BLaER1 treated with 17β-estradiol and CSF1 and Interleukin-3, amounts not matched to agents 10 nM and 100 nM (cell line): ENCODE measurements at regions not wholly inside any gene's neighbourhood (a gene's known extent, or its start where the extent isn't known, plus 50 kb on each side); places are given as distances from the start of the nearest gene placed in this dataset.
A peak's percentile ranks its signal among the peaks of the same experiment; 100 is the strongest.
"Not testable (repeated sequence)": the region's sequence is repeated elsewhere in the genome, so short reads cannot be mapped to it uniquely, and the experiment has no call there.

Experiments
- H3K27ac ChIP-seq, 11 experiments: shearing (Covaris generic); formaldehyde crosslinking; 2 replicates each; pipeline ENCODE4 v1.8.1; 2022
- H3K27me3 ChIP-seq, 11 experiments: shearing (Covaris generic); formaldehyde crosslinking; 2 replicates each; pipeline ENCODE4 v1.8.1; 2022
- H3K36me3 ChIP-seq, 11 experiments: shearing (Covaris generic); formaldehyde crosslinking; 2 replicates each; pipeline ENCODE4 v1.8.1; 2022
- H3K4me1 ChIP-seq, 10 experiments: shearing (Covaris generic); formaldehyde crosslinking; 2 replicates each; pipeline ENCODE4 v1.8.1; 2022
- H3K4me2 ChIP-seq, 11 experiments: shearing (Covaris generic); formaldehyde crosslinking; 2 replicates each; pipeline ENCODE4 v1.8.1; 2022
- H3K4me3 ChIP-seq, 10 experiments: shearing (Covaris generic); formaldehyde crosslinking; 2 replicates each; pipeline ENCODE4 v1.8.1; 2022
- H3K9ac ChIP-seq, 11 experiments: shearing (Covaris generic); formaldehyde crosslinking; 2 replicates each; pipeline ENCODE4 v1.8.1; 2022
- H3K9me3 ChIP-seq, 11 experiments: shearing (Covaris generic); formaldehyde crosslinking; replicated peaks in 1 of 11; 2 replicates each; pipeline ENCODE4 v1.8.1; 2022
- H4K20me1 ChIP-seq, 11 experiments: shearing (Covaris generic); formaldehyde crosslinking; 2 replicates each; pipeline ENCODE4 v1.8.1; 2022
- Cebpa-rat ChIP-seq, 11 experiments: shearing (Covaris generic); IDR thresholded peaks; 2 replicates each; pipeline ENCODE4 v1.8.1; 2022

DNA sequence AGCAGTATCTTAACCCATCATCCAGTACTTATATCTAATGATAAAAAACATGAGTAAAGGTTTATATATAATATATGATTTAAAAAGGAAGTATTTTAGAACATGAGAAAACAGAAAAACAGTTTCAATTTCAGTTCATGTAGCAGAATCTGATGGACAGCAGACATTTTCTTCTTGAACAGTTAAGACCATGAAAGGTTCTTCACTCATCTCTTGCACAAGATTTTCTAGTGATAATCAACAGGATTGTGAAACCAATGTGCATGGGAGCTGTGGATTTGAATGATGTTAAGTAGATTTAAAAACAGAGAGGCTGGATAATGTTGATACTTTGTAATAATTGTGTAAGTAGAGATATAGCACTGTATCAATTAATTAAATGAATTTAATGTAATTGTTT is 1297.6 kb downstream of the BRINP3 start:
- Histone ChIP-seq H3K4me3 (no peak overlapping the region), H3K27ac (no peak overlapping the region), H3K9ac (no peak overlapping the region), H4K20me1 (no peaks in the 10 kb centered on the region), H3K9me3 (no peaks in the 10 kb centered on the region), H3K4me1 (no peaks in the 10 kb centered on the region), H3K36me3 (no peaks in the 10 kb centered on the region), H3K27me3 (no peaks in the 10 kb centered on the region), H3K4me2 (no peak overlapping the region)
- TF ChIP-seq Cebpa-rat (IDR thresholded peaks at IDR 0.05) = no peak

- no peaks in the 10 kb centered on the region for H4K20me1 ChIP-seq
- TF ChIP-seq Cebpa-rat (IDR thresholded peaks at IDR 0.05) = no peak
- H3K9ac ChIP-seq = no peak overlapping the region
- H3K4me3 ChIP-seq = no peak overlapping the region
- no peaks in the 10 kb centered on the region for H3K9me3 ChIP-seq
- H3K27ac ChIP-seq = no peak overlapping the region
- no peaks in the 10 kb centered on the region for H3K27me3 ChIP-seq
- H3K4me2 ChIP-seq = no peak overlapping the region
- no peaks in the 10 kb centered on the region for H3K36me3 ChIP-seq
- no peaks in the 10 kb centered on the region for H3K4me1 ChIP-seq
Observed at GRCh38 chr1:189185097-189185496, 1292.6 kb downstream of the BRINP3 start.

- Histone ChIP-seq H3K4me1 (no peaks in the 10 kb centered on the region), H3K4me2 (no peak overlapping the region), H4K20me1 (no peaks in the 10 kb centered on the region), H3K9me3 (no peaks in the 10 kb centered on the region), H3K27me3 (no peaks in the 10 kb centered on the region), H3K27ac (no peak overlapping the region), H3K36me3 (no peaks in the 10 kb centered on the region), H3K9ac (no peak overlapping the region), H3K4me3 (no peak overlapping the region)
- TF ChIP-seq Cebpa-rat (IDR thresholded peaks at IDR 0.05) = no peak
Observed at GRCh38 chr1:189192741-189193520, 1284.7 kb downstream of the BRINP3 start.

GRCh38 chr1:189205863-189206262 is 1271.8 kb downstream of the BRINP3 start:
- no peak overlapping the region for H3K4me3 ChIP-seq
- no peak overlapping the region for H3K4me2 ChIP-seq
- TF ChIP-seq Cebpa-rat (IDR thresholded peaks at IDR 0.05) = no peak
- H3K9ac ChIP-seq = no peak overlapping the region
- no peaks in the 10 kb centered on the region for H3K9me3 ChIP-seq
- no peak overlapping the region for H3K27ac ChIP-seq
- no peaks in the 10 kb centered on the region for H3K27me3 ChIP-seq
- H3K4me1 ChIP-seq = no peaks in the 10 kb centered on the region
- H3K36me3 ChIP-seq = no peaks in the 10 kb centered on the region
- H4K20me1 ChIP-seq = no peaks in the 10 kb centered on the region

GRCh38 chr1:189206617-189207016 is 1271.0 kb downstream of the BRINP3 start:
- no peak for TF ChIP-seq Cebpa-rat (IDR thresholded peaks at IDR 0.05)
- no peaks in the 10 kb centered on the region for H3K9me3 ChIP-seq
- no peak overlapping the region for H3K27ac ChIP-seq
- no peak overlapping the region for H3K9ac ChIP-seq
- no peaks in the 10 kb centered on the region for H3K27me3 ChIP-seq
- no peaks in the 10 kb centered on the region for H3K36me3 ChIP-seq
- 0 out of 20 replicates have a peak, but pooled peaks cover 0 to under 1% (median 0%) of the 10 kb centered on the region in 10 experiments for H3K4me1 ChIP-seq
- H4K20me1 ChIP-seq = no peaks in the 10 kb centered on the region
- no peak overlapping the region for H3K4me2 ChIP-seq
- H3K4me3 ChIP-seq = no peak overlapping the region

GRCh38 chr1:189211742-189212141 is 1265.9 kb downstream of the BRINP3 start:
- no peaks in the 10 kb centered on the region for H3K36me3 ChIP-seq
- no peaks in the 10 kb centered on the region for H3K27me3 ChIP-seq
- no peak for TF ChIP-seq Cebpa-rat (IDR thresholded peaks at IDR 0.05)
- H3K9me3 ChIP-seq = no peaks in the 10 kb centered on the region
- peaks cover 0 to 21% (median 0%) of the 10 kb centered on the region in 10 experiments; a peak in 5 of 20 replicates for H3K4me1 ChIP-seq
- H3K4me2 ChIP-seq = no peak overlapping the region
- H3K9ac ChIP-seq = no peak overlapping the region
- no peak overlapping the region for H3K27ac ChIP-seq
- no peaks in the 10 kb centered on the region for H4K20me1 ChIP-seq
- no peak overlapping the region for H3K4me3 ChIP-seq

DNA sequence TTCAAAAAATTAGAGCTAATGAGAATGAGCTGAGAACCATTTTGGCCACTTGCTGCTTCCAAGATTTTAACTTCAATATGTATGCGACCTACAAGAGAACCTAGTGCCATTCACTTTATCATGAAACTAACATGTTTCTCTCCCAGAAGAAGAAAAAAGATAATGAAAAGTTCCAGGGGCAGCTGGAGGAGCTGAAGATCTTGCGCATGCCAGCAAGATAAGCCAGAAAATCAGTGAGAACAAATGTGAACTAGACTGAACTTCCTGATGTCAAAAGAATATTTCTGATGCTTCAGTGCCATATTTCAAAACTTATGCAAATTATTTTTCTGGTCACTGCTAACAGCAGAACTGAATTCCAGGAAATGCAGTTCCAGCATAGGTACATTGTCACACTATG is 1265.1 kb downstream of the BRINP3 start:
- Histone ChIP-seq H3K4me3 (no peak overlapping the region), H4K20me1 (no peaks in the 10 kb centered on the region)

GRCh38 chr1:189216886-189217285 is 1260.8 kb downstream of the BRINP3 start:
- H4K20me1 ChIP-seq = no peaks in the 10 kb centered on the region
- H3K4me3 ChIP-seq = no peak overlapping the region
- H3K27me3 ChIP-seq = no peaks in the 10 kb centered on the region
- no peak overlapping the region for H3K4me2 ChIP-seq
- no peak overlapping the region for H3K9ac ChIP-seq
- no peaks in the 10 kb centered on the region for H3K36me3 ChIP-seq
- no peaks in the 10 kb centered on the region for H3K9me3 ChIP-seq
- no peak for TF ChIP-seq Cebpa-rat (IDR thresholded peaks at IDR 0.05)
- peaks cover 0 to 17% (median 0%) of the 10 kb centered on the region in 10 experiments; a peak in 5 of 20 replicates for H3K4me1 ChIP-seq
- no peak overlapping the region for H3K27ac ChIP-seq

More for the DNA sequence above, 1265.1 kb downstream of the BRINP3 start:
- Histone ChIP-seq H3K4me1 (peaks cover 0 to 21% (median 0%) of the 10 kb centered on the region in 10 experiments; a peak in 5 of 20 replicates), H3K36me3 (no peaks in the 10 kb centered on the region), H3K9ac (no peak overlapping the region), H3K27me3 (no peaks in the 10 kb centered on the region), H3K4me2 (peak overlapping the region in 3 of 11 experiments; percentile 18 to 64 (median 55); a peak in 5 of 22 replicates), H3K9me3 (no peaks in the 10 kb centered on the region), H3K27ac (peak overlapping the region in 1 of 11 experiments; percentile 45; a peak in 2 of 22 replicates)
- TF ChIP-seq Cebpa-rat (IDR thresholded peaks at IDR 0.05) = no peak

GRCh38 chr1:189217646-189218045 is 1260.0 kb downstream of the BRINP3 start:
- TF ChIP-seq Cebpa-rat (IDR thresholded peaks at IDR 0.05) = no peak
- peaks cover 0 to 10% (median 0%) of the 10 kb centered on the region in 10 experiments; a peak in 5 of 20 replicates for H3K4me1 ChIP-seq

DNA sequence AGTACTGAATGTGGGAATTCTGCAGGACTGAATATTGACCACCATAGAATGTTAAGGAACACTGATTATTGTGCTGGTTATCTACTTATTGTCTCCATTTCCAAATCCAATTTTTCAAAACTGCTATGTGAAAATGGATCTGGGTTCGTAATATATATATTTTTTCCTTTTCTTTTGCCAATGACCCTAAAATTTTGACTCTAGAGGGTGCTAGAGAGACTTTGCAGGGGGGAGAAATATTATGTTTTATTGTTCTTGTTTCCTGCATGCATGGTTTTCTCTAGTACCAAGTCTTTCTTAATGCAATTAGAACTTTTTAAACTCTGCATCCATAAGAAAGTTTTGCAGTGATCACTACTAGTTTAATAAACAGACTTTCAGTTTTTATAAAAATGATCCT is 1256.9 kb downstream of the BRINP3 start:
- H3K4me2 ChIP-seq = no peak overlapping the region
- H3K4me3 ChIP-seq = no peak overlapping the region

More at GRCh38 chr1:189217646-189218045, 1260.0 kb downstream of the BRINP3 start:
- Histone ChIP-seq H3K27ac (no peak overlapping the region), H3K9ac (no peak overlapping the region), H3K4me2 (no peak overlapping the region), H3K27me3 (no peaks in the 10 kb centered on the region), H3K36me3 (no peaks in the 10 kb centered on the region), H3K9me3 (no peaks in the 10 kb centered on the region), H4K20me1 (no peaks in the 10 kb centered on the region), H3K4me3 (no peak overlapping the region)

DNA sequence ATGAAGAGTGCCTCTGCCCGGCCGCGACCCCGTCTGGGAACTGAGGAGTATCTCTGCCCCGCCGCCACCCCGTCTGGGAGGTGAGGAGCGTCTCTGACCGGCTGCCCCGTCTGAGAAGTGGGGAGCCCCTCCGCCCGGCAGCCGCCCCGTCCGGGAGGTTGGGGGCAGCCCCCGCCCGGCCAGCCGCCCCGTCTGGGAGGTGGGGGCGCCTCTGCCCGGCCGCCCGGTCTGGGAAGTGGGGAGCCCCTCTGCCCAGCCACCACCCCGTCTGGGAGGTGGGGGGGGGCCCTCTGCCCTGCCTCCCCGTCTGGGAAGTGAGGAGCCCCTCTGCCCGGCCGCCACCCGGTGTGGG is 1251.9 kb downstream of the BRINP3 start:
- H4K20me1 ChIP-seq, H3K4me1 ChIP-seq, H3K9ac ChIP-seq, H3K4me3 ChIP-seq, H3K27me3 ChIP-seq, H3K36me3 ChIP-seq, H3K4me2 ChIP-seq, H3K27ac ChIP-seq: not testable (repeated sequence)
- peaks cover 0 to 14% (median 10%) of the 10 kb centered on the region in 11 experiments; a peak in 16 of 22 replicates for H3K9me3 ChIP-seq

More for the DNA sequence above, 1256.9 kb downstream of the BRINP3 start:
- no peak overlapping the region for H3K27ac ChIP-seq
- no peaks in the 10 kb centered on the region for H4K20me1 ChIP-seq
- no peaks in the 10 kb centered on the region for H3K27me3 ChIP-seq
- H3K9ac ChIP-seq = no peak overlapping the region
- no peaks in the 10 kb centered on the region for H3K4me1 ChIP-seq
- TF ChIP-seq Cebpa-rat (IDR thresholded peaks at IDR 0.05) = no peak
- H3K36me3 ChIP-seq = no peaks in the 10 kb centered on the region
- H3K9me3 ChIP-seq = peaks cover 0 to 10% (median 8%) of the 10 kb centered on the region in 11 experiments; a peak in 16 of 22 replicates
